Astrocyte (in vitro differentiated cells and primary cell): ENCODE measurements at regions not wholly inside any gene's neighbourhood (a gene's known extent, or its start where the extent isn't known, plus 50 kb on each side); places are given as distances from the start of the nearest gene placed in this dataset.
"Not testable (repeated sequence)": the region's sequence is repeated elsewhere in the genome, so short reads cannot be mapped to it uniquely, and the experiment has no call there.

Source experiments
- DNase-seq: peaks from one replicate; pipeline ENCODE4 v3.0.0-alpha.2; 2010; ENCODE audit warnings: low read depth
- FAIRE-seq: peaks from 2 replicates; lab custom pipeline; 2011; peaks lifted over from hg19 to GRCh38; lab: Jason Lieb, UNC
- H2AFZ ChIP-seq: 2 replicates; pipeline ENCODE4 v1.6.0; 2012; ENCODE audit warnings: low read depth, low read length, inconsistent platforms
- H3K27ac ChIP-seq: 2 replicates; pipeline ENCODE4 v1.5.1; 2011; ENCODE audit warnings: low read depth, low read length, inconsistent platforms
- H3K27me3 ChIP-seq: 2 replicates; pipeline ENCODE4 v1.6.0; 2011; ENCODE audit warnings: low read length, inconsistent platforms; ENCODE audit not compliant: insufficient read depth
- H3K36me3 ChIP-seq: 2 replicates; pipeline ENCODE4 v1.5.1; 2011; ENCODE audit warnings: low read length, inconsistent platforms; ENCODE audit not compliant: insufficient read depth
- H3K4me1 ChIP-seq: 2 replicates; pipeline ENCODE4 v1.5.1; 2011; ENCODE audit warnings: low read length, inconsistent platforms; ENCODE audit not compliant: insufficient read depth
- H3K4me2 ChIP-seq: 2 replicates; pipeline ENCODE4 v1.6.0; 2012; ENCODE audit warnings: low read length, inconsistent platforms
- H3K4me3 ChIP-seq: 2 replicates; pipeline ENCODE4 v1.5.1; 2011; ENCODE audit warnings: low read depth, mild to moderate bottlenecking, low read length, inconsistent platforms; ENCODE audit not compliant: insufficient read depth
- H3K79me2 ChIP-seq: 2 replicates; pipeline ENCODE4 v1.6.0; 2012; ENCODE audit warnings: mild to moderate bottlenecking, low read length, inconsistent platforms; ENCODE audit not compliant: insufficient read depth
- H3K9ac ChIP-seq: 2 replicates; pipeline ENCODE4 v1.6.0; 2012; ENCODE audit warnings: mild to moderate bottlenecking, low read length, inconsistent platforms
- H3K9me3 ChIP-seq: 2 replicates; pipeline ENCODE4 v1.5.1; 2012; ENCODE audit warnings: low read depth, mild to moderate bottlenecking, low read length, inconsistent platforms; ENCODE audit not compliant: insufficient read depth
- H4K20me1 ChIP-seq: 2 replicates; pipeline ENCODE4 v1.6.0; 2012; ENCODE audit warnings: low read length, inconsistent platforms; ENCODE audit not compliant: insufficient read depth
- H3K27ac Mint-ChIP-seq: one replicate; pipeline ENCODE4 v1.8.0; 2021; ENCODE audit warnings: mild to moderate bottlenecking, mixed read lengths; ENCODE audit not compliant: unreplicated experiment
- H3K27me3 Mint-ChIP-seq: one replicate; pipeline ENCODE4 v1.8.0; 2021; ENCODE audit warnings: low read depth, mixed read lengths; ENCODE audit not compliant: unreplicated experiment
- H3K36me3 Mint-ChIP-seq: one replicate; pipeline ENCODE4 v1.8.0; 2021; ENCODE audit warnings: low read depth, mixed read lengths; ENCODE audit not compliant: unreplicated experiment
- H3K4me1 Mint-ChIP-seq: one replicate; pipeline ENCODE4 v1.8.0; 2021; ENCODE audit warnings: low read depth, mixed read lengths; ENCODE audit not compliant: unreplicated experiment
- H3K4me3 Mint-ChIP-seq: one replicate; pipeline ENCODE4 v1.8.0; 2021; ENCODE audit warnings: mild to moderate bottlenecking, moderate library complexity, mixed read lengths; ENCODE audit not compliant: unreplicated experiment
- H3K9me3 Mint-ChIP-seq: one replicate; pipeline ENCODE4 v1.8.0; 2021; ENCODE audit warnings: mild to moderate bottlenecking, mixed read lengths; ENCODE audit not compliant: unreplicated experiment
- EZH2 ChIP-seq: IDR thresholded peaks from 2 replicates; pipeline ENCODE4 v1.6.1; 2012; ENCODE audit warnings: mild to moderate bottlenecking, low read length, inconsistent platforms; ENCODE audit not compliant: insufficient read depth
- TF ChIP-seq, protein P1 (sequence below): IDR thresholded peaks from 2 replicates; pipeline ENCODE4 v1.5.1; 2011; ENCODE audit warnings: low read depth, mild to moderate bottlenecking, inconsistent platforms, low read length, moderate library complexity; ENCODE audit not compliant: insufficient read depth

DNA sequence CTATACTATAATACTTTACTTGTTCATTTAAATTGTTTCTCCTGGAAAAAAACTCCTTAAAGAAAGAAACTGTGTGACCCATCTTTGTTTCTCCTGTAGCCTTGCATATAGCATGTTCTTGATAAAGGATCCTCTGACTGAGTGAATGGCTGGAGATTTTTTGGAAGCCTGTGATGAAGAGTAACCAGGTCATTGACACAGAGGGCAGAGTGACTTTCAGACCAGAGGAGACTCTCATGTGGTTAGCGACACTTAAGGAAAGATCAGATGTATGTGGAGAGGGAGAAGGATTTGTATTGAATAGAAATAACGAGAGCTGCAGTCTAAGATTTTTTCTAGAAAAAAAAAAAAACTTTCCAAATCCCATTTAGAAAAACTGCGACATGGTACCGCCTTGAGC, 85.5 kb downstream of the TRIM43 start:
- no peaks in the 10 kb centered on the region for H4K20me1 ChIP-seq
- H3K4me1 Mint-ChIP-seq, result peaks cover 12% of the 10 kb centered on the region
- no peaks in the 10 kb centered on the region for H3K79me2 ChIP-seq
- H3K27me3 ChIP-seq, result no peaks in the 10 kb centered on the region
- H3K4me3 Mint-ChIP-seq, result no peak overlapping the region
- H3K4me3 ChIP-seq, result no peak overlapping the region
- H3K9ac ChIP-seq, result no peak overlapping the region
- no peak overlapping the region for H3K27ac ChIP-seq
- no peak overlapping the region for H2AFZ ChIP-seq
- H3K9me3 Mint-ChIP-seq, result peaks cover 2% of the 10 kb centered on the region
- DNase-seq (no peak), FAIRE-seq (no peak)
- no peaks in the 10 kb centered on the region for H3K36me3 ChIP-seq
- H3K27me3 Mint-ChIP-seq, result peaks cover 58% of the 10 kb centered on the region
- TF ChIP-seq, protein P1, sequence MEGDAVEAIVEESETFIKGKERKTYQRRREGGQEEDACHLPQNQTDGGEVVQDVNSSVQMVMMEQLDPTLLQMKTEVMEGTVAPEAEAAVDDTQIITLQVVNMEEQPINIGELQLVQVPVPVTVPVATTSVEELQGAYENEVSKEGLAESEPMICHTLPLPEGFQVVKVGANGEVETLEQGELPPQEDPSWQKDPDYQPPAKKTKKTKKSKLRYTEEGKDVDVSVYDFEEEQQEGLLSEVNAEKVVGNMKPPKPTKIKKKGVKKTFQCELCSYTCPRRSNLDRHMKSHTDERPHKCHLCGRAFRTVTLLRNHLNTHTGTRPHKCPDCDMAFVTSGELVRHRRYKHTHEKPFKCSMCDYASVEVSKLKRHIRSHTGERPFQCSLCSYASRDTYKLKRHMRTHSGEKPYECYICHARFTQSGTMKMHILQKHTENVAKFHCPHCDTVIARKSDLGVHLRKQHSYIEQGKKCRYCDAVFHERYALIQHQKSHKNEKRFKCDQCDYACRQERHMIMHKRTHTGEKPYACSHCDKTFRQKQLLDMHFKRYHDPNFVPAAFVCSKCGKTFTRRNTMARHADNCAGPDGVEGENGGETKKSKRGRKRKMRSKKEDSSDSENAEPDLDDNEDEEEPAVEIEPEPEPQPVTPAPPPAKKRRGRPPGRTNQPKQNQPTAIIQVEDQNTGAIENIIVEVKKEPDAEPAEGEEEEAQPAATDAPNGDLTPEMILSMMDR, result no peak
- no peak for TF ChIP-seq EZH2
- peaks cover 15% of the 10 kb centered on the region for H3K4me1 ChIP-seq
- no peak overlapping the region for H3K27ac Mint-ChIP-seq
- no peaks in the 10 kb centered on the region for H3K36me3 Mint-ChIP-seq
- H3K9me3 ChIP-seq, result no peaks in the 10 kb centered on the region
- no peak overlapping the region for H3K4me2 ChIP-seq

DNA sequence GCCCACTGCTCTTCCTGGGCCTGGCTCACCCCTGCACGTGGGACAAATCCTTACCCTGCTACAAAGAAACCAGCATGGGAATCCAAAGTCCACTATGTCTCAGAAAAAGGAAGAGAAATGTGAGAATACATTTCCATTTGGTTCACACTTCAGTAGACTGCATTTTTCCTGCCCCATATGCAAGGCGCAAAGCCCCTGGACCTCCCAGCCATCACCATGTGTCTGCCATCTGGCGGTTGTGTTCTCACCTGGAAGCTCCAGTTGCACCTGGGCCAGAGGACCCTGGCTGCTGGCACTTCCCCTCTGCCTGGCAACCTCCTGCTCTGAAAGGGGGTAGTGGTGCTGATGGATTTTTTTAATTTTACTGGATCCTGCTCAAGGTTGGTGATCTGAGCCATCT, 86.0 kb downstream of the TRIM43 start:
- H3K4me3 Mint-ChIP-seq, H3K36me3 Mint-ChIP-seq, H3K79me2 ChIP-seq, DNase-seq, H2AFZ ChIP-seq, FAIRE-seq, H3K27me3 ChIP-seq, H3K4me2 ChIP-seq, H3K9ac ChIP-seq, H3K9me3 Mint-ChIP-seq, H4K20me1 ChIP-seq, H3K9me3 ChIP-seq, H3K27ac ChIP-seq, H3K4me3 ChIP-seq, H3K27ac Mint-ChIP-seq, H3K36me3 ChIP-seq: not testable (repeated sequence)
- Mint-ChIP-seq H3K27me3 (peaks cover 54% of the 10 kb centered on the region), H3K4me1 (peaks cover 14% of the 10 kb centered on the region)
- peaks cover 17% of the 10 kb centered on the region for H3K4me1 ChIP-seq

DNA sequence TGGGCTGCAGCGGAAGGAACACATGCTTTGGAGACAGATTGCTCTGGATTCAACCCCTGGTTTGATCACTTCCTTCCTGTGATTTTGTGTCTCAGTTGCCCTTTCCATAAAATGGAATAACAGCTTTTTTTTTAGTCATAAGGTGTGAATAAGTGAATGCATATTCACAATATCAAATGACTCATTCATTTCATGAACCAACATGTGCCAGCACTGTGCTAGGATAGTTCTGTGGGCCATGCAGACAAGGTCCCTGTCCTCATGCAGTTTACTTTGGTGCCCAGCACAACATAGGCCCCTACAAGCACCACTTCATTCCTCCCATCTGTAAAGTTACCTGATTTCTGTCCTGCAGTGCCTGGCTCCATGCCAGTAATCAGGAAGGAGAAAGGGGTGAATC, 89.4 kb downstream of the TRIM43 start:
- H3K9ac ChIP-seq, H3K9me3 ChIP-seq, DNase-seq, H3K79me2 ChIP-seq, H3K9me3 Mint-ChIP-seq, H3K4me1 Mint-ChIP-seq, H3K36me3 Mint-ChIP-seq, H3K4me3 ChIP-seq, H3K4me3 Mint-ChIP-seq, FAIRE-seq, H3K27me3 ChIP-seq, H2AFZ ChIP-seq, H3K27ac ChIP-seq, H3K36me3 ChIP-seq, H3K4me2 ChIP-seq, H4K20me1 ChIP-seq: not testable (repeated sequence)
- peaks cover 19% of the 10 kb centered on the region for H3K4me1 ChIP-seq
- Mint-ChIP-seq H3K27me3 (peaks cover 31% of the 10 kb centered on the region), H3K27ac (peak overlapping the region; percentile 14)

DNA sequence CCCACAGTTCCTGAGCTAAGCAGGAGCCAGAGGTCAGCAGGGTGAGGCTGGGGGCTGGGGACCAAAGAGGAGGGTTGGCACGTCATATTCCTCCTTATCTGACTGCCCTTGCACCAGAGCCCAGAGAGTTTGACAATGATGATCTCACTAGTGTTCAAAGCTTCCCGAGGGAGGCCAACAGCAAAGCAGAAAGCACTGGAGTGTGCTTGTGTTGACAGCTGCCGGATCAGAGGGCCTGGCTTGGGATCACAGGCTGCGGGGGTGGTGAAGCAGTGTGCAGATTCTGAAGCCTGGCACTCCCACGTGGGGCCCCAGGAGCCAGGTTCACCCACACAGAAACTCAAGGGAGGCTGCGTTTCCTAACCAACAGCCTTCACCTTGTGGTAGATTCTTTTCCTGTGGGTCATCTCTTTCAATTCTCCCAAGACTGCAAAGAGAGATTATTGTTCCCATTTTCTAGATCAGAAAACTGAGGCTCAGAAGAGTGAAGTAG, 89.8 kb downstream of the TRIM43 start:
- H3K4me1 Mint-ChIP-seq, H3K79me2 ChIP-seq, H3K36me3 ChIP-seq, DNase-seq, H3K36me3 Mint-ChIP-seq, H4K20me1 ChIP-seq, H3K9me3 Mint-ChIP-seq, H2AFZ ChIP-seq, H3K4me3 ChIP-seq, H3K4me3 Mint-ChIP-seq, H3K9me3 ChIP-seq, H3K27ac Mint-ChIP-seq, H3K27ac ChIP-seq, H3K27me3 ChIP-seq: not testable (repeated sequence)
- H3K4me2 ChIP-seq, result peak overlapping the region; percentile 87
- H3K4me1 ChIP-seq, result peaks cover 22% of the 10 kb centered on the region
- peaks cover 28% of the 10 kb centered on the region for H3K27me3 Mint-ChIP-seq
- peak; percentile 68 for FAIRE-seq
- H3K9ac ChIP-seq, result peak overlapping the region; percentile 75

DNA sequence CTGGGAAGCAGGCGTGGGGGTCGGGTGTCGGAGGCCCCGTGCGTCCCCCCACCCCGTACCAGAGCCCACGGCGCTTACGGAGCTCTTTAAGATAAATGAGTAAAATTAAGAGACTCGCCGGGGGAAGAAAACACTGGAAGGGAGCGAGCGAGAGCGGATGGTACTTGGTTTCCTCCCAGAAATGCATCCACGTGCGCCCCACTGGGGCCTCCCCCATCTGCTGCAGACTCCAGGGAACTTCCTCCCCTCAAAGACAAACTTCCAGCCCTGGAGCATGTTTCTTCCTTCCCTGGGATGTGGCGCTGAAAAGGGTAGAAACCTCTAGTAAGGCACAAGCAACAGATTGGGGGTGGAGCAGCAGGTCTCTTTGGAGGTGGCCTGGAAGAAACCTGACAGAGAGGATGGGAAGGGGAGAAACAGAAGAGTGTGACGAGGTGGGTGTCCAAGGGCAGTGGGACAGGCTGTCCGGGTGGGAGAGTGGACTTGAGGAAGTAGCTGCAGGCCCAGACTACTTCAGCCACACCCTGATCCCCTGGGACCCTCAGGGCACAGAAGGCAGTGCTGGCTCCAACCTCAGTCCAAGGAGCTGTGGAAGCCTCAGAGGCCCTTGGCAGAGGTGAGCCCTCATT, 91.2 kb downstream of the TRIM43 start:
- H3K79me2 ChIP-seq, H3K9me3 ChIP-seq, H3K27me3 ChIP-seq, DNase-seq, H3K36me3 Mint-ChIP-seq, H3K9me3 Mint-ChIP-seq, H4K20me1 ChIP-seq, H3K36me3 ChIP-seq, FAIRE-seq: not testable (repeated sequence)
- H3K27me3 Mint-ChIP-seq, result peaks cover 20% of the 10 kb centered on the region
- Histone ChIP-seq H3K4me2 (peak overlapping the region; percentile 87), H3K4me3 (peak overlapping the region; percentile 50), H3K4me1 (peaks cover 22% of the 10 kb centered on the region), H3K9ac (peak overlapping the region; percentile 75), H2AFZ (peak overlapping the region; percentile 82), H3K27ac (peak overlapping the region; percentile 55)
- H3K4me3 Mint-ChIP-seq, result peak overlapping the region; percentile 81
- peaks cover 11% of the 10 kb centered on the region for H3K4me1 Mint-ChIP-seq
- peak overlapping the region; percentile 56 for H3K27ac Mint-ChIP-seq
